CD4-positive, alpha-beta T cell (primary cell): ENCODE measurements at regions not wholly inside any gene's neighbourhood (a gene's known extent, or its start where the extent isn't known, plus 50 kb on each side); places are given as distances from the start of the nearest gene placed in this dataset.
A peak's percentile ranks its signal among the peaks of the same experiment; 100 is the strongest.
"Not testable (repeated sequence)": the region's sequence is repeated elsewhere in the genome, so short reads cannot be mapped to it uniquely, and the experiment has no call there.

ENCODE experiments used
- ATAC-seq: fragments of 200-7000 bp; cut with Tn5 transposase; one replicate; pipeline ENCODE4 v1.10.0; 2022; ENCODE audit warnings: mild to moderate bottlenecking; ENCODE audit not compliant: poor library complexity
- CTCF ChIA-PET: fragments of 350-600 bp; sonication (Branson Sonifier 250); formaldehyde crosslinking; loops from one replicate; lab custom pipeline; 2021; ENCODE audit warnings: antibody characterized with exemption, inconsistent platforms; lab: Charles Lee
- POLR2A ChIA-PET: fragments of 350-600 bp; sonication (Branson Sonifier 250); formaldehyde crosslinking; loops from one replicate; lab custom pipeline; 2021; ENCODE audit warnings: antibody characterized with exemption, inconsistent platforms; lab: Charles Lee
- DNase-seq, 14 experiments: peaks; one replicate each; pipeline ENCODE4 v3.0.0-alpha.2; 2013 to 2020; ENCODE audit warnings: mixed read lengths in 2 of 14
- H3K27ac ChIP-seq, 2 donors: one replicate each; pipeline versions ENCODE4 v1.5.1 to v1.7.0; 2013; ENCODE audit warnings: low read length in 2 of 2, low read depth in 1 of 2, mild to moderate bottlenecking in 1 of 2
- H3K27me3 ChIP-seq, 2 experiments: 1 replicate in 1 of 2; 2 replicates in 1 of 2; pipeline versions ENCODE4 v1.6.1 to v1.7.0; 2013; ENCODE audit warnings: low read length in 2 of 2, control low read depth in 1 of 2, mild to moderate bottlenecking in 1 of 2, moderate library complexity in 1 of 2; ENCODE audit not compliant: insufficient read depth in 2 of 2, control insufficient read depth in 1 of 2
- H3K36me3 ChIP-seq: one replicate; pipeline ENCODE4 v1.6.1; 2013; ENCODE audit warnings: low read length, control low read depth; ENCODE audit not compliant: insufficient read depth
- H3K4me1 ChIP-seq: one replicate; pipeline ENCODE4 v1.6.1; 2013; ENCODE audit warnings: low read length, control low read depth; ENCODE audit not compliant: insufficient read depth
- H3K4me3 ChIP-seq: one replicate; pipeline ENCODE4 v1.5.1; 2013; ENCODE audit warnings: mild to moderate bottlenecking, low read length, moderate library complexity
- H3K9me3 ChIP-seq, 2 experiments: 1 replicate in 1 of 2; 2 replicates in 1 of 2; pipeline versions ENCODE4 v1.6.1 to v1.7.0; 2013; ENCODE audit warnings: low read length in 2 of 2, mild to moderate bottlenecking in 2 of 2, control low read depth in 1 of 2, moderate library complexity in 1 of 2; ENCODE audit not compliant: control insufficient read depth in 1 of 2, insufficient read depth in 1 of 2
- H3K27ac Mint-ChIP-seq: one replicate; pipeline ENCODE4 v1.8.0; 2020; ENCODE audit warnings: mixed read lengths
- H3K27me3 Mint-ChIP-seq: one replicate; pipeline ENCODE4 v1.8.0; 2021; ENCODE audit warnings: mixed read lengths
- H3K36me3 Mint-ChIP-seq: one replicate; pipeline ENCODE4 v1.8.0; 2021; ENCODE audit warnings: low read depth, mixed read lengths
- H3K4me1 Mint-ChIP-seq: one replicate; pipeline ENCODE4 v1.8.0; 2021; ENCODE audit warnings: low read depth, mixed read lengths
- H3K4me3 Mint-ChIP-seq: one replicate; pipeline ENCODE4 v1.8.0; 2020; ENCODE audit warnings: mild to moderate bottlenecking, mixed read lengths
- H3K9me3 Mint-ChIP-seq: one replicate; pipeline ENCODE4 v1.8.0; 2020; ENCODE audit warnings: mixed read lengths
- CTCF ChIP-seq: fragments of 200-600 bp; IDR thresholded peaks from one replicate; pipeline ENCODE4 v1.8.0; 2022; ENCODE audit warnings: antibody characterized with exemption, mild to moderate bottlenecking
- intact Hi-C, 2 experiments: fragments of 100-400 bp; cut with DNase I in 1 of 2; cut with micrococcal nuclease in 1 of 2; formaldehyde crosslinking; loops; one replicate each; pipeline versions ENCODE4 v1.15.1 to v1.9.0; 2023 to 2025; cut with DNase I, micrococcal nuclease

GRCh38 chr2:87199228-87199627 lies 177.6 kb upstream of the PLGLB1 start:
- H3K4me1 Mint-ChIP-seq, H3K4me1 ChIP-seq, H3K27ac Mint-ChIP-seq, CTCF ChIA-PET, H3K36me3 Mint-ChIP-seq, H3K27me3 Mint-ChIP-seq, H3K9me3 Mint-ChIP-seq, ATAC-seq, H3K27ac ChIP-seq, DNase-seq, H3K4me3 ChIP-seq, H3K4me3 Mint-ChIP-seq, intact Hi-C loops, H3K36me3 ChIP-seq, H3K27me3 ChIP-seq, POLR2A ChIA-PET, H3K9me3 ChIP-seq: not testable (repeated sequence)

- POLR2A ChIA-PET, CTCF ChIA-PET, H3K4me1 Mint-ChIP-seq, H3K27ac Mint-ChIP-seq, H3K36me3 Mint-ChIP-seq, H3K4me3 ChIP-seq, ATAC-seq, H3K9me3 ChIP-seq, H3K36me3 ChIP-seq, H3K27me3 Mint-ChIP-seq, H3K4me3 Mint-ChIP-seq, H3K4me1 ChIP-seq, H3K9me3 Mint-ChIP-seq, DNase-seq, H3K27me3 ChIP-seq, intact Hi-C loops, H3K27ac ChIP-seq: not testable (repeated sequence)
Observed at GRCh38 chr2:87204569-87205147, 183.0 kb upstream of the PLGLB1 start.

- H3K4me3 ChIP-seq, CTCF ChIA-PET, H3K4me1 ChIP-seq, ATAC-seq, POLR2A ChIA-PET, H3K27ac ChIP-seq, H3K27me3 ChIP-seq, H3K36me3 Mint-ChIP-seq, H3K9me3 Mint-ChIP-seq, DNase-seq, H3K27me3 Mint-ChIP-seq, H3K36me3 ChIP-seq, H3K4me3 Mint-ChIP-seq, intact Hi-C loops, H3K4me1 Mint-ChIP-seq, H3K9me3 ChIP-seq, H3K27ac Mint-ChIP-seq: not testable (repeated sequence)
Observed at GRCh38 chr2:87212938-87213337, 191.3 kb upstream of the PLGLB1 start.

- DNase-seq, H3K36me3 ChIP-seq, H3K36me3 Mint-ChIP-seq, H3K4me1 ChIP-seq, POLR2A ChIA-PET, H3K27ac Mint-ChIP-seq, intact Hi-C loops, H3K27ac ChIP-seq, H3K4me3 Mint-ChIP-seq, H3K27me3 ChIP-seq, H3K4me1 Mint-ChIP-seq, H3K9me3 ChIP-seq, H3K27me3 Mint-ChIP-seq, ATAC-seq, CTCF ChIA-PET, H3K9me3 Mint-ChIP-seq, H3K4me3 ChIP-seq: not testable (repeated sequence)
Observed at GRCh38 chr2:87217005-87217404, 195.4 kb upstream of the PLGLB1 start.

- H3K27ac Mint-ChIP-seq, H3K36me3 Mint-ChIP-seq, intact Hi-C loops, H3K27me3 Mint-ChIP-seq, H3K9me3 ChIP-seq, POLR2A ChIA-PET, H3K9me3 Mint-ChIP-seq, H3K27ac ChIP-seq, H3K36me3 ChIP-seq, H3K4me1 ChIP-seq, H3K4me3 Mint-ChIP-seq, CTCF ChIA-PET, H3K27me3 ChIP-seq, H3K4me3 ChIP-seq, H3K4me1 Mint-ChIP-seq: not testable (repeated sequence)
- DNase-seq (peak in 12 of 14 experiments; percentile 4 to 86 (median 60)), ATAC-seq (peak; percentile 88)
- TF ChIP-seq CTCF, result peak; percentile 28
Observed at GRCh38 chr2:87217741-87218410, 196.2 kb upstream of the PLGLB1 start.

DNA sequence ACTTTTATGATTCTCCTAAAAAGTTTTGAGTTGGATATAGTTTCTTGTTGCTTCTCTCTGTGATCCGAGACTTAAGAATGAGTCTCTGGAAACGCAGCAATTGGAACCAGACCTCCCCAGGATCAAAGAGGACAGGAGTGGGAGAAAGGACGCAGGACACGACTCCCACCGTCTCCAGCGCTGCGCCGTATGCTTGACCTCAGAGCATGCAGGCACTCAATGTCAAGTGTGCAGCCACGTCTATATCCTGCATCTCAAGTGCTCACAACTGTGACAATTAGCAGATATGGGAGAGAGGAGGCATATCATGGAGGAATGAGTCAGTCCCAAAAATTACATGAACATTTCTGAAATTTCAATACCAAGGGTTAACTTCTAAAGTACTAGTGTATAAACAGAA lies 199.0 kb upstream of the PLGLB1 start:
- H3K9me3 ChIP-seq, H3K36me3 ChIP-seq, H3K9me3 Mint-ChIP-seq, H3K27ac Mint-ChIP-seq, POLR2A ChIA-PET, H3K27me3 Mint-ChIP-seq, H3K36me3 Mint-ChIP-seq, H3K4me3 ChIP-seq, H3K4me1 ChIP-seq, H3K27ac ChIP-seq, CTCF ChIA-PET, ATAC-seq, H3K4me3 Mint-ChIP-seq, DNase-seq, intact Hi-C loops, H3K27me3 ChIP-seq, H3K4me1 Mint-ChIP-seq: not testable (repeated sequence)
